RWPE2 (cell line): ENCODE measurements at regions not wholly inside any gene's neighbourhood (a gene's known extent, or its start where the extent isn't known, plus 50 kb on each side); places are given as distances from the start of the nearest gene placed in this dataset.

ENCODE experiments used
- ATAC-seq: fragments of 200-7000 bp; cut with Tn5 transposase; 3 replicates; pipeline ENCODE4 v1.9.1; 2021; ENCODE audit warnings: low read depth
- DNase-seq: peaks from one replicate; pipeline ENCODE4 v3.0.0-alpha.2; 2020; ENCODE audit warnings: low spot score
- H3K27ac ChIP-seq: fragments of 450-650 bp; 2 replicates; pipeline ENCODE4 v1.5.1; 2017; ENCODE audit warnings: mild to moderate bottlenecking; ENCODE audit not compliant: poor library complexity, severe bottlenecking
- H3K27me3 ChIP-seq: fragments of 250-450 bp; sonication (Bioruptor Pico); 2 replicates; pipeline ENCODE4 v1.5.1; 2021; ENCODE audit warnings: mild to moderate bottlenecking, moderate library complexity; ENCODE audit not compliant: insufficient read depth, poor library complexity, severe bottlenecking
- H3K36me3 ChIP-seq: fragments of 250-450 bp; sonication (Bioruptor Pico); 2 replicates; pipeline ENCODE4 v1.5.1; 2020; ENCODE audit warnings: low read depth, mild to moderate bottlenecking, moderate library complexity
- H3K4me1 ChIP-seq: fragments of 250-450 bp; sonication (Bioruptor Pico); 2 replicates; pipeline ENCODE4 v1.5.1; 2021; ENCODE audit warnings: mild to moderate bottlenecking, moderate library complexity; ENCODE audit not compliant: insufficient read depth, poor library complexity, severe bottlenecking
- H3K4me3 ChIP-seq: fragments of 250-450 bp; sonication (Bioruptor Pico); 2 replicates; pipeline ENCODE4 v1.5.1; 2021; ENCODE audit warnings: mild to moderate bottlenecking, moderate library complexity; ENCODE audit not compliant: severe bottlenecking
- H3K9me3 ChIP-seq: fragments of 250-450 bp; sonication (Bioruptor Pico); 2 replicates; pipeline ENCODE4 v1.5.1; 2021; ENCODE audit warnings: mild to moderate bottlenecking, moderate library complexity; ENCODE audit not compliant: severe bottlenecking
- TF ChIP-seq, protein P1 (sequence below): fragments of 450-650 bp; IDR thresholded peaks from one replicate; pipeline ENCODE4 v1.5.1; 2017; ENCODE audit warnings: mild to moderate bottlenecking, moderate library complexity; ENCODE audit not compliant: poor library complexity, severe bottlenecking

DNA sequence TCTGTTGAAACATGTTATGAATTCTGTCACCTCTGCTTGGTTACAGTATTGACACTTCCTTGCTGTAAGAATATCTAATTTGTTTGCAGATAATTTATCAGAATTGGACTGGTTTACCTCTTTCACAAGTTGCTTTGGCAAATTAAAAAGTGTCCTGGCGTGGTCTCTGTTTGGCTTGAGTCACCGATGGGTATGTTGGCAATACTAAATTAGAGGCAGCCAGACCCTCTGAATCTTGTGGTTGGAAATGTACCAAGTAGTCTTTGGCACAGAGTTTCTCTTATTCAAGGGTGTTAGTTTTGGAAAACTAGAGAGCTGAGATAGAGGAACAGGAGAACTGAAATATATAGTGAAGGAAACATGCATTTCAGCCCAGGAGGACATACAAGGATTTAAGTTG is 521.1 kb upstream of the MGAT4C start:
- ATAC-seq = no peak

DNA sequence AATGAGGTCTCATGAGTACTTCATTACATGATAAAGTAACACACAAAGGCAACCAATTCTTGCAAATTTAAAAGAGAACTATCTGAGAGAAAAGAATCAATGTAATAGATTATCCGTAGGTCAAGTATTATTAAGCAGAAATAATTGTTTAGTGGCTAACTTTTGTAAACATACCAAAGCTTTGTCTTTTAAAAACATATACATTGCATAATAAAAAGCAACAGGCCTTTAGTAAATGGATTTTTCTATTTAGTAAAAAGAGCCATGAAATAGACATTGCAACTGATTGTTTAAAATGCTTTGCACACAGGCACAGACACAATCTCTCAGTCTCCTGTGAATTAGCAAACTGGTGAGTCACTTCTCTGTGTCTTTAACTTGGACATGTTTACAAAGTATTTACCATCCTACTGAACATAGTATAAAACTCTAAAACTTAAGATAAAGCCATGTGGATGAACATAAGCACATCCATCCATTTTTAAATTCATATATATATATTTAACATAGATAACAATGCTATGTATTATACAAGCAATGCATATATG is 518.7 kb upstream of the MGAT4C start:
- no peaks in the 10 kb centered on the region for H3K27me3 ChIP-seq
- H3K4me1 ChIP-seq = no peaks in the 10 kb centered on the region
- H3K4me3 ChIP-seq = no peak overlapping the region
- H3K36me3 ChIP-seq = no peaks in the 10 kb centered on the region
- DNase-seq (no peak), ATAC-seq (no peak)
- no peak overlapping the region for H3K27ac ChIP-seq
- TF ChIP-seq, protein P1, sequence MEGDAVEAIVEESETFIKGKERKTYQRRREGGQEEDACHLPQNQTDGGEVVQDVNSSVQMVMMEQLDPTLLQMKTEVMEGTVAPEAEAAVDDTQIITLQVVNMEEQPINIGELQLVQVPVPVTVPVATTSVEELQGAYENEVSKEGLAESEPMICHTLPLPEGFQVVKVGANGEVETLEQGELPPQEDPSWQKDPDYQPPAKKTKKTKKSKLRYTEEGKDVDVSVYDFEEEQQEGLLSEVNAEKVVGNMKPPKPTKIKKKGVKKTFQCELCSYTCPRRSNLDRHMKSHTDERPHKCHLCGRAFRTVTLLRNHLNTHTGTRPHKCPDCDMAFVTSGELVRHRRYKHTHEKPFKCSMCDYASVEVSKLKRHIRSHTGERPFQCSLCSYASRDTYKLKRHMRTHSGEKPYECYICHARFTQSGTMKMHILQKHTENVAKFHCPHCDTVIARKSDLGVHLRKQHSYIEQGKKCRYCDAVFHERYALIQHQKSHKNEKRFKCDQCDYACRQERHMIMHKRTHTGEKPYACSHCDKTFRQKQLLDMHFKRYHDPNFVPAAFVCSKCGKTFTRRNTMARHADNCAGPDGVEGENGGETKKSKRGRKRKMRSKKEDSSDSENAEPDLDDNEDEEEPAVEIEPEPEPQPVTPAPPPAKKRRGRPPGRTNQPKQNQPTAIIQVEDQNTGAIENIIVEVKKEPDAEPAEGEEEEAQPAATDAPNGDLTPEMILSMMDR = no peak
- no peaks in the 10 kb centered on the region for H3K9me3 ChIP-seq

More for the DNA sequence above, 521.1 kb upstream of the MGAT4C start:
- DNase-seq = no peak
- Histone ChIP-seq H3K27ac (no peak overlapping the region), H3K4me1 (no peaks in the 10 kb centered on the region), H3K27me3 (no peaks in the 10 kb centered on the region), H3K4me3 (no peak overlapping the region), H3K36me3 (no peaks in the 10 kb centered on the region), H3K9me3 (no peaks in the 10 kb centered on the region)
- TF ChIP-seq, protein P1 = no peak

DNA sequence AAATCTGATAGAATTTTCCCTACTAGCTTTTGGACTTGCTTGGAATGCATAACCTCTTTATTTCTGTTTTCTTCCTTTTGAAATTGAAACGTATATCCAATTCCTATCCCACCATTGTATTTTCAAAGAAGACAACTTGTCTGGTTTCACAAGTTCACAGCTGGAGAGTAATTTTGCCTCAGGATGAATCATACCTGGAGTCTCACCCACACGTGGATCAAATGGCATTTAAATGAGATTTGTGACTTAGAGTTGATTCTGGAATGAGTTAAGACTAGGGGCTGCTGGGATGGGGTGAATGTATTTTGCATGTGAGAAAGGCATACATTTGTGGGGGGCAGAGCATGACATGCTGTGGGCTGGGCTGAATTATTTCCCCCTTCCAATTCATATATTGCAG is 516.5 kb upstream of the MGAT4C start:
- TF ChIP-seq, protein P1 = no peak
- ATAC-seq (no peak), DNase-seq (no peak)
- no peaks in the 10 kb centered on the region for H3K36me3 ChIP-seq
- H3K4me3 ChIP-seq = no peak overlapping the region
- no peaks in the 10 kb centered on the region for H3K4me1 ChIP-seq
- H3K27ac ChIP-seq = no peak overlapping the region
- no peaks in the 10 kb centered on the region for H3K27me3 ChIP-seq
- no peaks in the 10 kb centered on the region for H3K9me3 ChIP-seq

DNA sequence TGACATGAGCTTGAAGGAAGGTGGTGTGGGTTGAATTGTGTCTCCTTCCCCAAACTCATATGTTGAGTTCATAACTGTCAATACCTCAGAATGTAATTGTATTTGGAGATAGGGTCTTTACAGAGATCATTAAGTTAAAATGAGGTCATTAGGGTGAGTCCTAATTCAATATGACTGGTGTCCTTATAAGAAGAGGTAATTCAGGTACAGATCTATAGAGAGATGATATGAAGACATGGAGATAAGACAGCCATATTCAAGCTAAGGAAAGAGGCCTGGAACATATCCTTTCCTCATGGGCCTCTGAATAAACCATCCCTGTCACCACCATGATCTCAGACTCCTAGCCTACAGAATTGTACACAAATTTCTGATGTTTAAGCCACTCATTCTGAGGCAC is 514.7 kb upstream of the MGAT4C start:
- no peak for DNase-seq
- no peaks in the 10 kb centered on the region for H3K9me3 ChIP-seq
- H3K36me3 ChIP-seq = no peaks in the 10 kb centered on the region
- no peak overlapping the region for H3K27ac ChIP-seq
- no peaks in the 10 kb centered on the region for H3K4me1 ChIP-seq
- TF ChIP-seq, protein P1 = no peak
- H3K27me3 ChIP-seq = no peaks in the 10 kb centered on the region
- ATAC-seq = no peak
- no peak overlapping the region for H3K4me3 ChIP-seq

DNA sequence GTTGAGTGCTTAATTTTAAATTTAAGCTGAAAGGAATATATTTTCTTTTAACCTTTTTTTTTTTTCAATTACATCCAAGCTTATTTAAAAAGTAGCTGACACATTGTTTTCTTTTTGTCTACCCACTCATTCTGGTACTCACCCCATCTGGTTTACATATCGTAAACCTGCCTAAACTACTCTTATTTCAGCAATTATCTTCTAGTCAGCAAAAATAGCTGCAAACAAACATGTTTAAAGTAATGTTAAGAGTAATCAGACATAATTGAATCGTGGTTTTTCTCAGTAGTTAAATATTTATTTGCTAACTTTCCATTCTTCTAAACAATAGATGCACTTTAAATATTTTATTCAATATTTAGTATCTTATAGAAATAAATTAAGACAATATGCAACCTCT is 492.7 kb upstream of the MGAT4C start:
- no peaks in the 10 kb centered on the region for H3K4me1 ChIP-seq
- DNase-seq (no peak), ATAC-seq (no peak)
- H3K36me3 ChIP-seq = no peaks in the 10 kb centered on the region
- H3K4me3 ChIP-seq = no peak overlapping the region
- H3K9me3 ChIP-seq = no peaks in the 10 kb centered on the region
- TF ChIP-seq, protein P1 = no peak
- no peaks in the 10 kb centered on the region for H3K27me3 ChIP-seq
- no peak overlapping the region for H3K27ac ChIP-seq
